Hindlimb muscle (tissue), 1 donor: ENCODE measurements at regions not wholly inside any gene's neighbourhood (a gene's known extent, or its start where the extent isn't known, plus 50 kb on each side); places are given as distances from the start of the nearest gene placed in this dataset.

Source experiments
- DNase-seq: peaks from one replicate; pipeline ENCODE4 v3.0.0-alpha.2; 2013

DNA sequence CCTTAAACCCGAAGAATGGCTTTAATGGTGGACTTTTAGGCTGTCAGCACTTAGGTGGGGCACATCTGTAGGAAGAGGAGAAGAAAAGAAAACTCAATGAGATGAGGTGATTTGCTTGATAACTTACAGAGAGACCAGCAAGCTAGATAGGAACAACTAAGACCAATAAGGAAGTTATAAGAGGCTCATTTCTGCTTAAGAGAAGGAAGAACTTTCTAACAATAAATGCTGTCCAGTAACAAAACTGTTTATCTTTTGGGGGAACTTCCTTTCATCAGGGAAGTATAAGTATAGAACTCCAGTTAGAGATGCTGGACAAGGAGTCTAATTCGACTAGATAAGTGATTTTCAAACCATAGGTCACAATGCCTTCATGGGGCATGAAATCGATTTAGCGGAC is 107.2 kb upstream of the SIRPA start:
- DNase-seq = no peak

DNA sequence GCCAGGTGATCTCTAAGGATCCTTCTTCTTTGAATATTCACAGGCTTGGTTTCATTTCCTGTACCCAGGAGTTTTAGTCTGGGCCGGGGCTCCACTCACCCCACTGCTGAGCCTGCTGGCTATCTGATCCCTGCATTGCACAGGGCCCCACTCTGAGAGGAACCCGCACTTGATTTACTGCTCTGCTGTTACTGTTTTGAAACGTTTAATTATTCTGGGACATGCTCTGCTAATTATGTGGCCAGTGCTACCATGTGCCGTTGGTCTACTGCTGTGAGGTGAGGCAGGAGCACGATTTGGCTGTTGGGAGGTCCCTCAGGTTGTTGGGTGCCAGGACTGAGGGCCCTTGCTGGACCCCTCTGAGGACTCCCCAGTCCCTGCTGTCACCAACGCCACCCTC is 108.7 kb upstream of the SIRPA start:
- no peak for DNase-seq

DNA sequence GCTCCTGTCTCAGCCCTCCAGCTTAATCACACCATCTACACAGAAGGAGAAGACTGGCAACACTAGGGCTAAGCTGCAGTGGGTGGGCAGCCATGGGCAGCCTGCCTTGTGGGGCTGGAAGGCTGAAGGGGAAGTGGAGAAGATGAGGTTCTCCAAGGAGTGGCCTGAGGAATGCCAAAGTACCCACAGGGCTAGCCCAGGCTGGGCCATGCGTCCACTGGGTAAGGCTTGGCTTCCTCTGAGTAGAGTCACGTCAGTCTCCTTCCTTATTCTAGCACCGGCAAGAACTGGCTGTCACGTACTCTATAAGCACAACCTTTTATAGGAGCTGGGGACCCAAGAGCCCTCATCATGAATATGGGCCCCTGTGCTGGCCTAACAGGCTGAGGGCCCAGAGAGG is 110.6 kb upstream of the SIRPA start:
- DNase-seq = no peak

DNA sequence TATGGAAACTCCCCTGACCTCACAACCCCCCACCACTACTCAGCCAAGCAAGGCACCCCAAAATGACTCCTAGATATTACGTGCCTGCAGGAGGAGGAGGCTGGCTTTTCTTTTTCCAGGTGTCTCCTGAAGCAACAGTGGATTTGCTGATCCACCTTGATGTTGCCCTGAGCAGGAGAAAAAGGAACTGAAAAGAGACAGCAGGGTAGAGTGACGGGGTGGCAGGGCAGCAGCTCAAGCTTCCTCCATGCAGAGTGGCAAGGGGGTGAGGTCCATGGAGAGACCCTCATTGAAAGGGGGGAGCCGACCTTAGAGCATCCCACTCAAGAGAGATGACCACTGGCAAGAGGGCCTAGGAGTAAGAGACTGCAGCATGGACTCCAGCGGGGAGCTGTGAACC is 112.0 kb upstream of the SIRPA start:
- no peak for DNase-seq

DNA sequence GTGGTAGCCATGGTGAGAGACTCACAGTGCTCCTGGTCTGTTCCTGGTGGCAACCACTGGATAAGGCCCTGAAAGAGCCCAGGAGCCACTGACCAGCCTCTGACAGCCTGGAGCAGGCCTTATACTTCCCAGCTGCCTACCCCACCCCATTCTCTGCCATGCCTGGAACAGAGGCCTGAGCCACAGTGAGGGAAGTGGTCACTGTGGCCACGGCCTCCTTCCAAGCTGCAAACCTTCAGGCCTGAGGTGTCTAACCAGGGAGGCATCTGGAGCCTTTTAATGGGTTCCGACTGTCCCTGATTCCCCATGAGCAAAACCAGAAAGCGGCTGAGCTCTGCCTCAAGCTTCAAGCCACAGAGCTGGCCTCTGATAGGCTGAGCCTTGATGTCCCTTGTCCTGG is 113.0 kb upstream of the SIRPA start:
- DNase-seq = no peak

DNA sequence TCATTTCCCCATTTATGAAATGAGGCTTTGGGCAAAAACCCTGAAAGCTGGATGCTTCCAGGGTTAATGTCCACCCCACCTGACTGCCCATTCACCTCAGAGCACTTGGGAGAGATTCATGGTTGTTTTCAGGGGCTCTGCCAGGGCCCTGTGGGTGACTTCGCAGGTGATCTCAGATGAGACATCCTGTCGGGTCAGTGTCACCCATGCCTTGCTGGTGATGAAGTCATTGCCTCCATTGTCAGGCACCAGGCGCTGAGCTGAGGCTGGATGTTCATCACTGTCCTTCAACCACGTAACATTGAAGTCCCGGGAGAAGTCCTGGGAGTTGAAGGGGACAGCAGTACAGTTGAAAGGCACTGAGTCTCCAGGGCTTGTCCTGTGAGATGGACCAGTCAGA is 115.6 kb upstream of the SIRPA start:
- no peak for DNase-seq

DNA sequence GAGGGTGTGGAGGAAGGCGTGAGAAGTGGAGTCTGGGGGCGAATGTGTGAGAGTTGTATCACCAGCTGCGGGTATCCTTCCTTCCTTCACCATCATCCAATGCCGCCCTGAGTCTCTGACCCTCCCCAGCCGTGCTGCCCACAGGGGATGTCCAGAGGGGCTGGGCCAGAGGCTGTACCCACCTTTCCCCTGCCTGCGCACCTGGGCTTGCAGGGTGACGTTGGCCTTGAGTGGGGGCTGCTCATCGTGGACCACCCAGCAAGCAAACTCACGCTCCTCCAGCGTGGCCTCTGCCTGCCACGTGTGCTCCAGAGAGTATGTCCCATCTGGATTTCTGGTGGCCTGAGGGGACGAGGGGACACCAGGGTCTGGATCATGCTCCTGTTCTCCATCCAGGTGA is 116.9 kb upstream of the SIRPA start:
- DNase-seq = no peak

DNA sequence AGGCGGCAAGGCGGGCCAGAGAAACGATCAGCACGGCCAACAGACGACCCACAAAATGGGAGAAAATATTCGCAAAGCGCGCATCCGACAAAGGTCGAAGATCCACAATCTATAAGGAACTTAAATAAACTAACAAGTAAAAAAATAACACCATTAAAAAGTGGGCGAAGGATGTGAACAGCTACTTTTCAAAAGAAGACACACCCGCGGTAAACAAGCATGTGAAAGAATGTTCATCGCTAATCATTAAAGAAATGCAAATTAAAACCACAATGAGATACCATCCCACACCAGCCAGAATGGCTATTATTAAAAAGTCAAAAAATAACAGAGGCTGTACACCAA is 117.8 kb upstream of the SIRPA start:
- no peak for DNase-seq

DNA sequence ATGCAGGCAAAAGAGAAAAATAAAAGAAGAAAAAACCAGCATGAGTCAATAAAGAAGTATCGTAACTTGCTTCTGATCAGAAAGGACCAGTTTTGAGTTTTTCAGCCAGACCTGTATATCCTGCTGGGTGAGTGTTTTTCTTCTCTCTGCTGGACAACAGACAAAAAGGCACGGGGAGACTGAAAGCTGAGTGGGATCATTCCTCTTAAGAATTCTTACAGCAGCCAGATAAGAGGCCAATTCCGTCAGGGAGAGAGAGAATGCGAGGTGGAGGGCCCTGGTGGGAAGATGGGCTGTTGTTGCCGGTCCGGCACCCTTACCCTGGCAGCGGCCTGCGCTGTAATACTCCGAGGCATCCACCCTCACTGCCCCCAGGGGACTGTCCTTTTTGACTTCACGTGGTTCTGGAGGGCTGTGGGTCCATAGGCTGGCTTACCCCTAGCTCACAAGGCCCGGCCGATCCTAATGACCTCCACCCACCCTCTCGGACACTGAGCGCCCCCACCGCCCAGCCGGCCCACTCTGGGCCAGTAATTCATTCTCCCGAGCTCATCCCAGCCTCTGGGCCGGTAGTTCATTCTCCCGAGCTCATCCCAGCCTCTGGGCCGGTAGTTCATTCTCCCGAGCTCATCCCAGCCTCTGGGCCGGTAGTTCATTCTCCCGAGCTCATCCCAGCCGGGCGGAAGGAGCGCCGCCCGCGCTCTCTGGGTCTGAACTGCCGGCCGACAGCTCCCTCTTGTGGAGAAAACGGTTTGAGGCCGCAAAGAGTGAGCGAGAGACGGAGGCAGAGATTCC is 118.3 kb upstream of the SIRPA start:
- peak; percentile 92 for DNase-seq

DNA sequence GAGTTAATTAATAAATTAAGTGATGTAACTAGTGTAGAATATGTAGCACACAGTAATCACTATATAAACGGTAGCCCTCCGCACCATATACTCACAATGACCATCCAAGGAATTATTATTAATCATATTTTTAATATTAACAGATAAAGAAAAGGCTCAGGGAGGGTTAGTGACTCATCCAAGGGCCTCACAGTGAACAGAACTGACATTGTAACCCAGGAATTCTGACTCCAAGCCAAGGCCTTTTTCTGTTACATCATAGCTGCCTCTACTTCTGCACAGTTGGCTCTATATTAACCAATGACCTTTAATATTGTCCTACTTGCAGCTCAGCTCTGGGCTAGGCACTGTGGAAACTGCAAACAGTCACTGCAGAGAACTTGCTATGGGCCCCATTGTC is 117.5 kb upstream of the SIRPG start:
- no peak for DNase-seq

DNA sequence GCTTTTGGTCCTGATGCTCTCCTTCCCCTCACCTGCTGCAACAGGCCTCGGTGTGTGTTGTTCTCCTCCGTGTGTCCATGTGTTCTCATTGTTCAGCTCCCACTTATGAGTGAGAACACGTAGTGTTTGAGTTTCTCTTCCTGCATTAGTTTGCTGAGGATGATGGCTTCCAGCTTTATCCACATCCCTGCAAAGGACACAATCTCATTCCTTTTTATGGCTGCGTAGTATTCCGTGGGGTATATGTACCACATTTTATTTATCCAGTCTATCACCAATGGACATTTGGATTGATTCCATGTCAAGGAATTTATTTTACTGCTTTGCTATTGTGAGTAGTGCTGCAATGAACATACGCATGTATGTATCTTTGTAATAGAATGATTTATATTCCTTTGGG is 116.9 kb upstream of the SIRPG start:
- DNase-seq = no peak

DNA sequence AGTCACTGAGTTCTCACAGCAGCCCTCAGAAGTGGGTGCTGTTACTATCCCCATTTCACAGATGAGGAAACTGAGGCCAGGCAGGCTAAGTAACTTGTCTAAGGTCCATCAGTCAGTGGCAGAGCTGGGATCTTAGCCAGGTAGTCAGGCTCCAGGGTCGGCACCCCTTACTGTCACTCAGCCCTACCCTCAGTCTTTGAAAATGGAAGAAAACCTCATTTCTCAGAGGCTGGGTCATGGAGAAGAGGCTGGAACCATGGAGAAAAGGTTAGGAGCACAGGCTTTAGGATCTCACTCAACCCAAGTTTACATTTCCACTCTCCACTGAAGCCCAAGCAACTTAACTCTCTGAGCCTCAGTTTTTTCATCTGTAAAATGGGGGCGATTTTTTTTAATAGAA is 116.2 kb upstream of the SIRPG start:
- DNase-seq = no peak

DNA sequence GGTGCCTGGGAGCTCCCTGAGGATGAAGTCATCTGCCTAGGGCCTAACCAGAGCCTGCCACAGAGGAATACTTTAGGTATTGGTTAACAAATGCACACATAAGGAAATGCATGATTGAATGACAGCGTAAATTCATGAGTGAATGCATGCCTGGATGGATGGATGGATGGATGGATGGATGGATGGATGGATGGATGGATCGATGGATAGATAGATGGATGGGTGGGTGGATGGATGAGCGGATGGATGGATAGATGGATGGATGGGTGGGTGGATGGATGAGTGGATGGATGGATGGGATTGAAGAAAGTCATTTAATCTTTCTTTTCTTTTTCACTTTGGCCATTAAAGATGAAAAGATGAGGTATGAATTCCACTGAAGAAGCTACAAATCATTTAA is 111.9 kb upstream of the SIRPG start:
- no peak for DNase-seq

DNA sequence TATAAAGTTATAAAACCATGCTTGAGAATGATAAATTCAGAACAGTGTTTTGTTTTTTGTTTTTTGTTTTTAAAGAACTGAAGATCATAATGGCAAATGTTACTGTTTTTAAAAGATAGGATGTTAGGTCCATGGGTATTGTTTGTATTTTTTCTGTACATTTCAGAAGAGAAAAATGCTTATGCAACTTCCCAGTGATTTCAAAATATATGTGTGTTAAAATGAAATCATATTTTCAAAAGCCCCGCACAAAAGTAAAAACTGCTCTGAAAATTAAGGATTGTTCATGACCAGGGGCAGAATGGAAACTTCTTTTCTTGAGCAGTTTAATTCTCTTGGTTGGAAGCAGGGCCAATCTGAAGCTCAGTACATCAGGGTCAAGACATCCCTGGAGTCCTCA is 109.2 kb upstream of the SIRPG start:
- no peak for DNase-seq

DNA sequence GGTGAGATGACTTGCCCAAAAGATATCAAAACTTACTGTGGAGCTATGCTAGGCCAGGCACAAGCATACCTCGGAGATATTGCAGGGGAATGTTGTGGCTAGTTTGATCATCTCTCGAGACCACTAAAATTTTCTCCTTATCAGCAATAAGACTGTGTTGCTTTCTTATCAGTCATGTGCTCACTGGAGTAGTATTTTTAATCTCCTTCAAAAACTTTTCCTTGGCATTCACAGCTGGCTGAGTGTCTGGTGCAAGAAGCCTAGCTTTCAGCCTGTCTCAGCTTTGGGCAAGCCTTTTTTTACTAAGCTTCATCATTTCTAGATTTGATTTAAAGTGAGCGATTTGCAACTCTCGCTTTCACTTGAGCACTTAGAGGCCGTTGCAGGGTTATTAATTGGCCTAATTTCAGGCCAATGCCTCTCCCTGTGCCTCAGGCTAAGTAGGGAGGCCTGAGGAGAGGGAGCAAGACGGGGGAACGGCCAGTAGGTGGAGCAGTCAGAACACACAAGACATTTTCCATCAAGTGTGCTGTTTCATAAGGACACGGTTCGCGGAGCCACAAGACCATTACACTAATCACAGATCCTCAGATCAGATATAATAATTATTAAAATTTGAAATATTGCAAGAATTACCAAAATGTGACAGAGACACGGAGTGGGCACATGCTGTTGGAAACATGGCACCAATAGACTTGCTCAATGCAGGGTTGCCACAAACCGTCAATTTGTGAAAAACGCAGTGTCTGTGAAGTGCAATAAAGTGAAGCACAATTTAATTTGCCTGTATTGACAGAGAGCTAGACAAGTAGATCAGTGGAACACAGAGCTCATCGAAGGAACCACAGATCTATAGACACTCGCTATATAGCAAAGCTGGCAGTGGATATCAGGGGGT is 106.8 kb upstream of the SIRPG start:
- peak; percentile 63 for DNase-seq

DNA sequence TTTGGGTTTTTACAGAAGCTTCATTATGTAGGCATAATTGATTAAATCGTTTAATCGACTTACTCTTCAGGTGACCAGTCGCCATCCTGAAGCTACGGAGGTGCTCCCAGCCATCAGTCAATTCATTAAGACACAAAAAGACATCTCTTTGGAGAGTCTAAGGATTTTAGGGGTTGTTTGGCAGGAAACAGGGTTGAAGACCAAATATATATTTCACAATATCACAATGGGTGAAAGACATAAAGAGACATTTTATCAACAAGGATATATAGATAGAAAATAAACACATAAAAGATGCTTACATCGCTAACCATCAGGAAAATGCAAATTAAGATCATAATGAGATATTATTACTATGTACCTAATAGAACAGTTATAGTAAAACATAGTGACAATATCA is 104.0 kb upstream of the SIRPG start:
- no peak for DNase-seq

DNA sequence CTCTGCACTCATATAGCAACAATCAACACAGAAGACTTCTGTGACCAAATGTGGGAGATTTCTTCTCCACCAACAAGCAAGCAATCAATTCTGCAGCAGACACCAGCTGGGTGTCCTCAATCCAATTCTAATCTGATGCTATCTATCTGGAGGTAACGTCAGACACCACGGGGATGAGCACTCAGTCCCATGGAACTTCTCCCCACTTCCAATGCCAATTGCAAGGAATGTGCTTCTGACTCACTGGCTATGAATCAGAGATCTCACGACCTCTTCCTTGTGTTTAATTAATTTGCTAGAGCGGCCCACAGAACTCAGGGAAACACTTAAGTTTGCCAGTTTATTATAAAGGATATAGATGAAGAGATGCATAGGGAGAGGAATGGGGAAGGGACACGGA is 103.5 kb upstream of the SIRPG start:
- no peak for DNase-seq

DNA sequence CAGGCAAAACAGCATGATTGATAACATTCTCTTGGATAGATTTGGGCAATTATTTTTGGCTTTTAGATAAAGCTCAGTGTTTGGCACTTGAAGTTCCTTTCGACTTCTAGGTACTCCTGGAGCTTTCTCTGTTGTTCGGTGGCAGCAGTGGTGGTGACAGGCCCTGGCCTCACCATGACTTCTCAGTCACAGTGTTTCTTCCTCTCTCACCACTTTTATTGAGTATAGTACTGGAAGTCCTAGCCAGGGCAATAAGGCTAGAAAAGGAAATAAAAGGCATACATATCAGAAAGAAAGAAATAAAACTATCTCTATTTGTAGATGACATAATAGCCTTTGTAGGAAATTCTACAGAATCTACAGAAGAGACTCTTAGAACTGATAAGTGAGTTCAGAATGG is 101.2 kb upstream of the SIRPG start:
- DNase-seq = no peak

DNA sequence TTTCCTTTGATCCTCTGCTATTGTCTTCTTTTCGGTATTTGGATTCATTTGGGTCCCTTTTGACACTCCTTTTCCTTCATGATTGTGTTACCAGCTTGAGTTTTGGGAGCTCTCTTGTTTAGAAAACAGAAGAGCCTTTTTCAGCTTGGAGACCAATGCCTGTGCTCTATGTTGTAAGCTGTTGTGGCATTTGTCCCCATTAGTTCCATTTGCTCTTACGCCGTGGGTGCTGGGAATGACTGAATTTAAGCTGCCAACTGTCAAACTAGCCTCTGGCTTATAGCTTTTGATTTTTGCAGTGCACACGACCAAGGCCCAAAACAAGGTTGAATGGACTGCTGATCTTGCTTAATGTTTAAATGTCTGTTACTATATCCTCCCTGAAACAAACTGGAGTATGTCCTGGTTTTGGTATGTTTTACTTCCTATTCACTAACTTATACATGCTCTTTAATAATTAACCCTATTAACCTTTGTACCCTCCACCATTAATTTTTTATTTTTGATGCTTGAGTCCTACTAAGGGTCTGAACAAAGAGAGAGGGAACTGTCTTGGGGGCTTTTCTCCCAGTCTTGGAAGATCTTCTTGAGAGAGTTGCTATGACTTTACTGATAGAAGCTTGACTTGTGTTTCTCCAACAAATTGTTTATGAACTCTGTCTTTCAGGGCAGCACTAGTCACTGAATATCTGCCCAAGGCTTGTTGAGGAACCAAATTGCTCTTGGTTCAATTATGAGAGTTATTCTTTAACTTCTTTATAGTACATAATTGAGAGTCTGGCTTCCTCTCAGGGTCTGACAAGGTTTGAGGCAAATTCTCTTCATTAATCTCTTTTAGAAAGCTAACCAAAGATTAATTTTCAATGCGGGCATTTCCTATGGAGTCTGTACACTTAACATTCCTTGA is 100.3 kb upstream of the SIRPG start:
- DNase-seq = no peak

DNA sequence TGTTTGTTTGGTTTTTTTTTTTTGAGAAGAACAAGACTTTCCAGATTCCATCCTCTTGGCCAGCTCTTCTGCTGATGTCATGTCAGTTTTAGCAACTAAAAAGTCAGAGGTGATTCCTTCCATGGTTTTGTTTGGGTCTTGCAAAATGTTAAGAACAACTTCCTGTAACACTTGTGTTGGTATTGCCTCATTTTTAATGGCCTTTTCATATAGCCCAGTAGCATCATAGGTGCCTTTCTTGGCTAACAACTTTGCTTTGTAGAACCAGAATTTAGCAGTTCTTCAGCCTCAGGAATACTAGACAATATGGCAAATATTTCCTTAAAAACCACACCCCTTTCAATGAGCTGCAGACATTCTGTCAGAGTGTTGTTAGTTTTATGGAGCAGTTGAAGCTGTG is 99.5 kb upstream of the SIRPG start:
- no peak for DNase-seq

DNA sequence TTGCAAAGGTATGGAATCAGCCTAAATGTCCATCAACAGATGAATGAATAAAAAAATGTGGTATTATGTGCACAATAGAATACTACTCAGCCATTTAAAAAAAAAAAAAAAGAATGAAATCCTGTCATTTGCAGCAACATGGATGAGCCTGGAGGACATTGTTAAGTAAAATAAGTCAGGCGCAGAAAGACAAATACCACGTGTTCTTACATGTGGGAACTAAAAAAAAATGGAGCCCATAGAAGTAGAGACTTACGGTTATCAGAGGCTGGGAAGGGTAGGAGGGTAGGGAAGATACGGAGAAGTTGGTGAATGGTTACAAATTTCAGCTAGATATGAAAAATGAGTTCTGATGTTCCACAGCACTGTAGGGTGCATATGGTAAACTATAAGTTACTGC is 97.2 kb upstream of the SIRPG start:
- no peak for DNase-seq

DNA sequence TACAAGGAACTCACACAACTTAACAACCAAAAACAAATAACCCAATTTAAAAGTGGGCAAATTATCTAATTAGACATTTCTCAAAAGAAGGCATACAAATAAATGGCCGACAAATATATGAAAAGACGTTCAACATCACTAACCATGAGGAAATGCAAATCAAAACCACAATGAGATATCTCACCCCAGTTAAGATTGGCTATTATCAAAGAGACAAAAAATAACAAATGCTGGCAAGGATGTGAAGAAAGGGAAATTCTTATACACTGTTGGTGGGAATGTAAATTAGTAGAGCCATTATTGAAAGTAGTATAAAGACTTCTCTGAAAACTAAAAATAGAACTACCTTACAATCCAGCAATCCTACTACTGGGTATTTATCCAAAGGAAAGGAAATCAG is 96.7 kb upstream of the SIRPG start:
- no peak for DNase-seq

DNA sequence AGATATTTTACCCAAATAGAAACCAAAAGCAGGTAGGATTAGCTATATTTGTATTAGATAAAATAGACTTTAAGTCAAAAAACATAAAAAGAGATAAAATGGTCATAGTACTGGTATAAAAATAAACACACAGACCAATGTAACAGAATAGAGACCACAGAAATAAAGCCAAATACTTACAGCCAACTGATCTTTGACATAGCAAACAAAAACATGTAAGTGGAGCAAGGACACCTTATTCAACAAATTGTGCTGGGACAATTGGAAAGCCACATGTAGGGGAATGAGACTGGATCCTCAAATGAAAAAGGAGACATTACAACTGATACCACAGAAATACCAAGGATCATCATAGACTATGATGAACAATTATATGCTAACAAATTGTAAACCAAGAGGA is 94.5 kb upstream of the SIRPG start:
- no peak for DNase-seq
